ENCODE measurements at regions not wholly inside any gene's neighbourhood (a gene's known extent, or its start where the extent isn't known, plus 50 kb on each side); places are given as distances from the start of the nearest gene placed in this dataset.

GRCh38 chr5:5560016-5560415 lies 137.5 kb downstream of the ICE1 start:
- CTCF ChIA-PET, result no interaction called here
- no peak overlapping the region for H3K27ac Mint-ChIP-seq
- POLR2A ChIA-PET, result interaction anchor here (0.7 kb wide), 1 partner anchor 253 kb away, joined by 5 read pairs; no protein-coding TSS in a partner anchor
- DNase-seq (ENCODE audit: low spot score), result no peak
- peaks cover 13% of the 10 kb centered on the region for H3K4me1 Mint-ChIP-seq
- TF ChIP-seq, protein P1, sequence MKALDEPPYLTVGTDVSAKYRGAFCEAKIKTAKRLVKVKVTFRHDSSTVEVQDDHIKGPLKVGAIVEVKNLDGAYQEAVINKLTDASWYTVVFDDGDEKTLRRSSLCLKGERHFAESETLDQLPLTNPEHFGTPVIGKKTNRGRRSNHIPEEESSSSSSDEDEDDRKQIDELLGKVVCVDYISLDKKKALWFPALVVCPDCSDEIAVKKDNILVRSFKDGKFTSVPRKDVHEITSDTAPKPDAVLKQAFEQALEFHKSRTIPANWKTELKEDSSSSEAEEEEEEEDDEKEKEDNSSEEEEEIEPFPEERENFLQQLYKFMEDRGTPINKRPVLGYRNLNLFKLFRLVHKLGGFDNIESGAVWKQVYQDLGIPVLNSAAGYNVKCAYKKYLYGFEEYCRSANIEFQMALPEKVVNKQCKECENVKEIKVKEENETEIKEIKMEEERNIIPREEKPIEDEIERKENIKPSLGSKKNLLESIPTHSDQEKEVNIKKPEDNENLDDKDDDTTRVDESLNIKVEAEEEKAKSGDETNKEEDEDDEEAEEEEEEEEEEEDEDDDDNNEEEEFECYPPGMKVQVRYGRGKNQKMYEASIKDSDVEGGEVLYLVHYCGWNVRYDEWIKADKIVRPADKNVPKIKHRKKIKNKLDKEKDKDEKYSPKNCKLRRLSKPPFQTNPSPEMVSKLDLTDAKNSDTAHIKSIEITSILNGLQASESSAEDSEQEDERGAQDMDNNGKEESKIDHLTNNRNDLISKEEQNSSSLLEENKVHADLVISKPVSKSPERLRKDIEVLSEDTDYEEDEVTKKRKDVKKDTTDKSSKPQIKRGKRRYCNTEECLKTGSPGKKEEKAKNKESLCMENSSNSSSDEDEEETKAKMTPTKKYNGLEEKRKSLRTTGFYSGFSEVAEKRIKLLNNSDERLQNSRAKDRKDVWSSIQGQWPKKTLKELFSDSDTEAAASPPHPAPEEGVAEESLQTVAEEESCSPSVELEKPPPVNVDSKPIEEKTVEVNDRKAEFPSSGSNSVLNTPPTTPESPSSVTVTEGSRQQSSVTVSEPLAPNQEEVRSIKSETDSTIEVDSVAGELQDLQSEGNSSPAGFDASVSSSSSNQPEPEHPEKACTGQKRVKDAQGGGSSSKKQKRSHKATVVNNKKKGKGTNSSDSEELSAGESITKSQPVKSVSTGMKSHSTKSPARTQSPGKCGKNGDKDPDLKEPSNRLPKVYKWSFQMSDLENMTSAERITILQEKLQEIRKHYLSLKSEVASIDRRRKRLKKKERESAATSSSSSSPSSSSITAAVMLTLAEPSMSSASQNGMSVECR (CRISPR knock-in tag; IDR thresholded peaks at IDR 0.05; ENCODE audit: borderline replicate concordance), result no peak
- TF ChIP-seq GRHL2 (CRISPR knock-in tag; IDR thresholded peaks at IDR 0.05; ENCODE audit: insufficient replicate concordance, severe bottlenecking) (no peak), ERG (CRISPR knock-in tag; IDR thresholded peaks at IDR 0.05) (no peak), AFF4 (CRISPR knock-in tag; IDR thresholded peaks at IDR 0.05; ENCODE audit: borderline replicate concordance) (no peak), GABPB1 (CRISPR knock-in tag; IDR thresholded peaks at IDR 0.05) (no peak), FOXK1 (CRISPR knock-in tag; IDR thresholded peaks at IDR 0.05) (no peak), ZNF532 (CRISPR knock-in tag; IDR thresholded peaks at IDR 0.05; ENCODE audit: borderline replicate concordance) (no peak), ZNF512 (CRISPR knock-in tag; IDR thresholded peaks at IDR 0.05; ENCODE audit: borderline replicate concordance) (no peak), SOX15 (CRISPR knock-in tag; IDR thresholded peaks at IDR 0.05) (no peak), ATF1 (CRISPR knock-in tag; IDR thresholded peaks at IDR 0.05) (no peak), ZNF232 (CRISPR knock-in tag; IDR thresholded peaks at IDR 0.05) (no peak), KAT7 (CRISPR knock-in tag; IDR thresholded peaks at IDR 0.05; ENCODE audit: borderline replicate concordance) (no peak), NR3C1 (CRISPR knock-in tag; conservative IDR thresholded peaks at IDR 0.05; ENCODE audit: low read depth) (no peak)
- TF ChIP-seq, protein P2, sequence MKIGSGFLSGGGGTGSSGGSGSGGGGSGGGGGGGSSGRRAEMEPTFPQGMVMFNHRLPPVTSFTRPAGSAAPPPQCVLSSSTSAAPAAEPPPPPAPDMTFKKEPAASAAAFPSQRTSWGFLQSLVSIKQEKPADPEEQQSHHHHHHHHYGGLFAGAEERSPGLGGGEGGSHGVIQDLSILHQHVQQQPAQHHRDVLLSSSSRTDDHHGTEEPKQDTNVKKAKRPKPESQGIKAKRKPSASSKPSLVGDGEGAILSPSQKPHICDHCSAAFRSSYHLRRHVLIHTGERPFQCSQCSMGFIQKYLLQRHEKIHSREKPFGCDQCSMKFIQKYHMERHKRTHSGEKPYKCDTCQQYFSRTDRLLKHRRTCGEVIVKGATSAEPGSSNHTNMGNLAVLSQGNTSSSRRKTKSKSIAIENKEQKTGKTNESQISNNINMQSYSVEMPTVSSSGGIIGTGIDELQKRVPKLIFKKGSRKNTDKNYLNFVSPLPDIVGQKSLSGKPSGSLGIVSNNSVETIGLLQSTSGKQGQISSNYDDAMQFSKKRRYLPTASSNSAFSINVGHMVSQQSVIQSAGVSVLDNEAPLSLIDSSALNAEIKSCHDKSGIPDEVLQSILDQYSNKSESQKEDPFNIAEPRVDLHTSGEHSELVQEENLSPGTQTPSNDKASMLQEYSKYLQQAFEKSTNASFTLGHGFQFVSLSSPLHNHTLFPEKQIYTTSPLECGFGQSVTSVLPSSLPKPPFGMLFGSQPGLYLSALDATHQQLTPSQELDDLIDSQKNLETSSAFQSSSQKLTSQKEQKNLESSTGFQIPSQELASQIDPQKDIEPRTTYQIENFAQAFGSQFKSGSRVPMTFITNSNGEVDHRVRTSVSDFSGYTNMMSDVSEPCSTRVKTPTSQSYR (CRISPR knock-in tag; IDR thresholded peaks at IDR 0.05), result no peak
- TF ChIP-seq, protein P3, sequence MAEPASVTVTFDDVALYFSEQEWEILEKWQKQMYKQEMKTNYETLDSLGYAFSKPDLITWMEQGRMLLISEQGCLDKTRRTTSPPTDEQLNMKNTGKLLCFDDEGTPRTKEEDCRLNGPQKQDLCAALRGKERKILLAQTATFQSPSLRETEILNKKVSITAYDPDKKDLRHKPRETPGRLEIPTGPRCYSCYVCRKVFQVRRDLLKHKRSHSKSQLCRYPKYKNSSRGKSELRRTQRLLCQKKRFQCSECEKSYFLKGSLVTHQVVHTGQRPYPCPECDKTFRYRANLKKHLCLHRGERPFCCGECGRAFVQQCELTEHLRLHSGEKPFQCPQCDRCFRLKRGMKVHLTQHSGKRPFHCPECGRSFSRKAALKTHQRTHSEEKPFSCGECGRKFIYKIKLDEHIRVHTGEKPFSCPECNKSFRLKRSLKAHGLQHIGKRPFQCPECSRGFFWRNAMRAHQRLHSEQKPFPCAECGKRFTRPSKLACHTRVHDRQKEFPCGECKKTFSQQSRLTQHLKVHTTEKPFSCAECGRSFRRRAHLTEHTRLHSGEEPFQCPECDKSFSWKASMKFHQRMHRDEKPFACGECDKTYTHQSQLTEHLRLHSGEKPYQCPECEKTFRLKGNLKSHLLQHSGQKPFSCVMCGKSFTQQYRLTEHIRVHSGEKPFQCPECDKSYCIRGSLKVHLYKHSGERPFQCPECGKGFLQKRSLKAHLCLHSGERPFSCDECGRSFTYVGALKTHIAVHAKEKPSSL (CRISPR knock-in tag; conservative IDR thresholded peaks at IDR 0.05), result no peak
- peaks cover 5% of the 10 kb centered on the region for H3K9me3 Mint-ChIP-seq
- peaks cover 4% of the 10 kb centered on the region for H3K36me3 Mint-ChIP-seq
- H3K4me3 Mint-ChIP-seq, result no peak overlapping the region
- H3K27me3 Mint-ChIP-seq (ENCODE audit: low read depth), result no peaks in the 10 kb centered on the region
- peak; percentile 43; the same call in 1 of the 2 replicates for ATAC-seq
